ENCODE measurements at regions not wholly inside any gene's neighbourhood (a gene's known extent, or its start where the extent isn't known, plus 50 kb on each side); places are given as distances from the start of the nearest gene placed in this dataset.

DNA sequence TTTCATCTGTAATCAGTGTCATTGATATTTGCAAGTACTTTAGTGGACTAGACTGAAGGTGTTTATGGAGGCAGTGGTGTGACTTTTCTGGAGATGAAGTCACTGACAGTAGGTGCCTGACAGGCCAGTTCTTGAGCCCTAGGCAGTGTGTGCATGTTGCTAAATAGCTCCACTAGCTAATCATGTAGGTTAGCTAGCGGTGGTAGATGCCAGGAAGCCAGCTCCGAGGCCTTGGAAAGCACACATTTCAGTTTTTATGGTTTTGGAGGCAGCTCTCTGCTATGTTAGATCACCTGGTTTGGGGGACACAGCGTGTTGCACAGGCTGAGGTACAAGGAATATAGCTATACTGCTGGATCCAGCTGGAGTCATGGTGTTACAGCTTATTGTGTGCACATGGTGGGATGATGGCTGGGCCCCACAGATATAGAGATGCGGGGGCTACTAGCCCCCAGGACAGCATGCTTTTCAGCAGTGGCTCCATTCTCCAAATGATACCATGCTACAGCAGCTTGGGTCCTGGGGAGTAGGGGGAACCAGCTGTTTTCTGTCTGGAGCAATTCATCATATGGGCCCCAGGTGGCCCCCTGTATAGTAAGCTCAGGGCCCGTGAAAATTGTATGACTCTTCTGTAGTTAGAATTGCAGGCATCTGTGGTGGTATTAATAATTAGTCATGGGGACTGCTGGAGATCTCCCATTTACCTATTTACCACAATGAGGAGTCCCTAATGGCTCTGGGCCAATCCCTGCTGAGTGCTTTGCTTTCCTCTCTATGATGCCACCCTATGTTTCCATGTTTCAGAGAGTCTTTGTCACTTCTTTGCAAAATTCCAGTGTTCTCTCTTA, 367.2 kb upstream of the LMO3 start:
- TF ChIP-seq SMC3 (conservative IDR thresholded peaks at IDR 0.05; ENCODE audit: poor library complexity), result no peak
- Histone ChIP-seq H3K36me3 (ENCODE audit: insufficient read depth, low read length) (no peaks in the 10 kb centered on the region), H3K9ac (ENCODE audit: low read length) (no peak overlapping the region), H3K79me2 (replicated peaks; ENCODE audit: insufficient read depth, low read length) (no peaks in the 10 kb centered on the region), H3K9me2 (ENCODE audit: insufficient read depth, low read length) (no peaks in the 10 kb centered on the region), H3K27me3 (ENCODE audit: insufficient read depth, low read depth, low read length) (no peaks in the 10 kb centered on the region), H4K20me1 (ENCODE audit: insufficient read depth) (no peaks in the 10 kb centered on the region), H3K4me2 (ENCODE audit: low read length) (no peak overlapping the region), H2AFZ (ENCODE audit: low read depth, low read length) (no peak overlapping the region), H3K27ac (ENCODE audit: low read length) (no peak overlapping the region), H3K9me3 (ENCODE audit: low read length) (no peaks in the 10 kb centered on the region), H3K4me3 (ENCODE audit: low read length) (no peak overlapping the region), H3F3A (ENCODE audit: insufficient read depth, low read length, poor library complexity, severe bottlenecking) (no peaks in the 10 kb centered on the region)

DNA sequence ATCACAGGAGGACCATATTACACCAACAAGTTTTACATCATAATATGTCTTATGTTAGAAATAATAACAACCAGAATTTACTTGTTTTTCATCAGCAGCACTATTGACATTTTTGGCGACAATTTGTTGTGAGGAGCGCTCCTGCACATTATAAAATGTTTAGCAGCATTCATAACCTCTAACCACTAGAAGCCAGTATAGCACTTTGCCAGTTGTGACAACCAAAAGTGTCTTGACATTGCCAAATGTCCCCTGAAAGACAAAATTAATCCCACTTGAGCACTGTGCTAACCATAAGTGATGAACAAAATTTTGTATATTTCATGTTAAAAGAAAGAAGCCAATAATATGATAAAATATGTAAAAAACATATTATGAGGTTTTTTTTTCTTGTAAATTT, 356.9 kb upstream of the LMO3 start:
- no peaks in the 10 kb centered on the region for H3F3A ChIP-seq (ENCODE audit: insufficient read depth, low read length, poor library complexity, severe bottlenecking)
- no peaks in the 10 kb centered on the region for H3K36me3 ChIP-seq (ENCODE audit: insufficient read depth, low read length)
- no peak overlapping the region for H2AFZ ChIP-seq (ENCODE audit: low read depth, low read length)
- no peaks in the 10 kb centered on the region for H3K9me2 ChIP-seq (ENCODE audit: insufficient read depth, low read length)
- no peak overlapping the region for H3K9ac ChIP-seq (ENCODE audit: low read length)
- no peaks in the 10 kb centered on the region for H3K27me3 ChIP-seq (ENCODE audit: insufficient read depth, low read depth, low read length)
- H3K9me3 ChIP-seq (ENCODE audit: low read length), result no peaks in the 10 kb centered on the region
- TF ChIP-seq EZH2 (IDR thresholded peaks at IDR 0.05; ENCODE audit: borderline replicate concordance, insufficient read depth, low read length, poor library complexity, severe bottlenecking), result no peak
- TF ChIP-seq, protein P1, sequence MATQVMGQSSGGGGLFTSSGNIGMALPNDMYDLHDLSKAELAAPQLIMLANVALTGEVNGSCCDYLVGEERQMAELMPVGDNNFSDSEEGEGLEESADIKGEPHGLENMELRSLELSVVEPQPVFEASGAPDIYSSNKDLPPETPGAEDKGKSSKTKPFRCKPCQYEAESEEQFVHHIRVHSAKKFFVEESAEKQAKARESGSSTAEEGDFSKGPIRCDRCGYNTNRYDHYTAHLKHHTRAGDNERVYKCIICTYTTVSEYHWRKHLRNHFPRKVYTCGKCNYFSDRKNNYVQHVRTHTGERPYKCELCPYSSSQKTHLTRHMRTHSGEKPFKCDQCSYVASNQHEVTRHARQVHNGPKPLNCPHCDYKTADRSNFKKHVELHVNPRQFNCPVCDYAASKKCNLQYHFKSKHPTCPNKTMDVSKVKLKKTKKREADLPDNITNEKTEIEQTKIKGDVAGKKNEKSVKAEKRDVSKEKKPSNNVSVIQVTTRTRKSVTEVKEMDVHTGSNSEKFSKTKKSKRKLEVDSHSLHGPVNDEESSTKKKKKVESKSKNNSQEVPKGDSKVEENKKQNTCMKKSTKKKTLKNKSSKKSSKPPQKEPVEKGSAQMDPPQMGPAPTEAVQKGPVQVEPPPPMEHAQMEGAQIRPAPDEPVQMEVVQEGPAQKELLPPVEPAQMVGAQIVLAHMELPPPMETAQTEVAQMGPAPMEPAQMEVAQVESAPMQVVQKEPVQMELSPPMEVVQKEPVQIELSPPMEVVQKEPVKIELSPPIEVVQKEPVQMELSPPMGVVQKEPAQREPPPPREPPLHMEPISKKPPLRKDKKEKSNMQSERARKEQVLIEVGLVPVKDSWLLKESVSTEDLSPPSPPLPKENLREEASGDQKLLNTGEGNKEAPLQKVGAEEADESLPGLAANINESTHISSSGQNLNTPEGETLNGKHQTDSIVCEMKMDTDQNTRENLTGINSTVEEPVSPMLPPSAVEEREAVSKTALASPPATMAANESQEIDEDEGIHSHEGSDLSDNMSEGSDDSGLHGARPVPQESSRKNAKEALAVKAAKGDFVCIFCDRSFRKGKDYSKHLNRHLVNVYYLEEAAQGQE (IDR thresholded peaks at IDR 0.05; ENCODE audit: borderline replicate concordance), result no peak
- TF ChIP-seq RAD21 (conservative IDR thresholded peaks at IDR 0.05), result no peak
- no peak for TF ChIP-seq EP300 (conservative IDR thresholded peaks at IDR 0.05; ENCODE audit: poor library complexity, severe bottlenecking)
- no peak for TF ChIP-seq SMC3 (conservative IDR thresholded peaks at IDR 0.05; ENCODE audit: poor library complexity)
- TF ChIP-seq TAF1 (IDR thresholded peaks at IDR 0.05; ENCODE audit: low read depth), result no peak
- no peak for TF ChIP-seq CTCF (IDR thresholded peaks at IDR 0.05; ENCODE audit: poor library complexity, severe bottlenecking)
- no peak for TF ChIP-seq POLR2AphosphoS5 (IDR thresholded peaks at IDR 0.05)
- TF ChIP-seq MXI1 (conservative IDR thresholded peaks at IDR 0.05; ENCODE audit: poor library complexity, severe bottlenecking), result no peak
- no peaks in the 10 kb centered on the region for H4K20me1 ChIP-seq (ENCODE audit: insufficient read depth)
- no peak overlapping the region for H3K4me3 ChIP-seq (ENCODE audit: low read length)
- H3K4me2 ChIP-seq (ENCODE audit: low read length), result no peak overlapping the region
- H3K27ac ChIP-seq (ENCODE audit: low read length), result no peak overlapping the region
- no peaks in the 10 kb centered on the region for H3K79me2 ChIP-seq (replicated peaks; ENCODE audit: insufficient read depth, low read length)

Measured in neural cell (in vitro differentiated cells).